HFFc6 (cell line): ENCODE measurements at regions not wholly inside any gene's neighbourhood (a gene's known extent, or its start where the extent isn't known, plus 50 kb on each side); places are given as distances from the start of the nearest gene placed in this dataset.
"Not testable (repeated sequence)": the region's sequence is repeated elsewhere in the genome, so short reads cannot be mapped to it uniquely, and the experiment has no call there.

Experiments
- DNase-seq: peaks from one replicate; pipeline ENCODE4 v3.0.0-alpha.2; 2018
- H3K27ac Mint-ChIP-seq: 2 replicates; pipeline ENCODE4 v1.8.0; 2020; ENCODE audit warnings: mild to moderate bottlenecking, mixed read lengths
- H3K27me3 Mint-ChIP-seq: 2 replicates; pipeline ENCODE4 v1.8.0; 2021; ENCODE audit warnings: mild to moderate bottlenecking, moderate library complexity, mixed read lengths; ENCODE audit not compliant: insufficient read depth
- H3K36me3 Mint-ChIP-seq: 2 replicates; pipeline ENCODE4 v1.8.0; 2021; ENCODE audit warnings: low read depth, mixed read lengths
- H3K4me1 Mint-ChIP-seq: 2 replicates; pipeline ENCODE4 v1.8.0; 2020; ENCODE audit warnings: low read depth, mixed read lengths
- H3K4me3 Mint-ChIP-seq: 2 replicates; pipeline ENCODE4 v1.8.0; 2020; ENCODE audit warnings: mild to moderate bottlenecking, moderate library complexity, mixed read lengths
- H3K9me3 Mint-ChIP-seq: 2 replicates; pipeline ENCODE4 v1.8.0; 2020; ENCODE audit warnings: mild to moderate bottlenecking, mixed read lengths
- TF ChIP-seq, protein P1 (sequence below): fragments of 200-600 bp; sonication (generic); IDR thresholded peaks from 2 replicates; pipeline ENCODE4 v1.5.0; 2021; ENCODE audit warnings: antibody characterized with exemption, mild to moderate bottlenecking

DNA sequence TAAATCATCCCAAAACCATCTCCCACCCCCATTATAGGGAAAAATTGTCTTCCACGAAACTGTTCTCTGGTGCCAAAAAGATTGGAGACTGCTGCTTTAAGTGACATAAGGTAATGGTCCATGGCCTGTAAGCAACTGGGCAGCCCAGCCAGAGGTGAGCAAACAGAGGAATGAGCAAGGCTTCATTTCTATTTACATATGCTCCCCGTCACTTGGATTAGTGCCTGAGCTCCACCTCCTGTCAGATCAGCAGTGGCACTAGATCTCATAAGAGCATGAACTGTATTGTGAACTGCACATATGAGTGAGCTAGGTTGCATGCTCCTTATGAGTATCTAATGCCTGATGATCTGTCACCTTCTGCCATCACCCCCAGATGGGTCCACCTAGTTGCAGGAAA is 1159.8 kb upstream of the ALCAM start:
- H3K4me3 Mint-ChIP-seq, result no peak overlapping the region
- H3K27ac Mint-ChIP-seq, result no peak overlapping the region
- TF ChIP-seq, protein P1, sequence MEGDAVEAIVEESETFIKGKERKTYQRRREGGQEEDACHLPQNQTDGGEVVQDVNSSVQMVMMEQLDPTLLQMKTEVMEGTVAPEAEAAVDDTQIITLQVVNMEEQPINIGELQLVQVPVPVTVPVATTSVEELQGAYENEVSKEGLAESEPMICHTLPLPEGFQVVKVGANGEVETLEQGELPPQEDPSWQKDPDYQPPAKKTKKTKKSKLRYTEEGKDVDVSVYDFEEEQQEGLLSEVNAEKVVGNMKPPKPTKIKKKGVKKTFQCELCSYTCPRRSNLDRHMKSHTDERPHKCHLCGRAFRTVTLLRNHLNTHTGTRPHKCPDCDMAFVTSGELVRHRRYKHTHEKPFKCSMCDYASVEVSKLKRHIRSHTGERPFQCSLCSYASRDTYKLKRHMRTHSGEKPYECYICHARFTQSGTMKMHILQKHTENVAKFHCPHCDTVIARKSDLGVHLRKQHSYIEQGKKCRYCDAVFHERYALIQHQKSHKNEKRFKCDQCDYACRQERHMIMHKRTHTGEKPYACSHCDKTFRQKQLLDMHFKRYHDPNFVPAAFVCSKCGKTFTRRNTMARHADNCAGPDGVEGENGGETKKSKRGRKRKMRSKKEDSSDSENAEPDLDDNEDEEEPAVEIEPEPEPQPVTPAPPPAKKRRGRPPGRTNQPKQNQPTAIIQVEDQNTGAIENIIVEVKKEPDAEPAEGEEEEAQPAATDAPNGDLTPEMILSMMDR, result no peak
- no peaks in the 10 kb centered on the region for H3K36me3 Mint-ChIP-seq
- H3K4me1 Mint-ChIP-seq, result no peaks in the 10 kb centered on the region
- H3K9me3 Mint-ChIP-seq, result no peaks in the 10 kb centered on the region
- DNase-seq, result no peak
- no peaks in the 10 kb centered on the region for H3K27me3 Mint-ChIP-seq

DNA sequence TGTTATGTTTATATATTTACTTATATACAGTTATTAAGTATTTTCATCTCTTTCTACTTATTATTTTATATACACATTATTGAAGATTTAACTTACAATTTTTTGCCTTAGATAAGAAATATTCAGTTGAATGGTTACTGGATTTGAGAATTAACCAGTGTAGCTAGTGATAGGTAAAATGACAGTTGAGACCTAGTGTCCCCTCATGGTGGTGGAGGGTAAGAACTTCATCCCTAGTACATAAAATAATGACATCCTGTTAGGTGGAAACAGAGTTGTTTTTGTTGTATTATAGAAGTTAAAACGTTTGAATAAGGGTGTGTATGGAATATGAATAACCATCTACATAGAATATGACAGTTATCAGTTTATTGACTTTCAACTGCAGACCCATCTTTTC is 1152.4 kb upstream of the ALCAM start:
- TF ChIP-seq, protein P1, result no peak
- Mint-ChIP-seq H3K4me3 (no peak overlapping the region), H3K27ac (no peak overlapping the region), H3K9me3 (no peaks in the 10 kb centered on the region), H3K27me3 (no peaks in the 10 kb centered on the region), H3K4me1 (no peaks in the 10 kb centered on the region; the same call in 1 of the 2 replicates), H3K36me3 (no peaks in the 10 kb centered on the region)
- no peak for DNase-seq

DNA sequence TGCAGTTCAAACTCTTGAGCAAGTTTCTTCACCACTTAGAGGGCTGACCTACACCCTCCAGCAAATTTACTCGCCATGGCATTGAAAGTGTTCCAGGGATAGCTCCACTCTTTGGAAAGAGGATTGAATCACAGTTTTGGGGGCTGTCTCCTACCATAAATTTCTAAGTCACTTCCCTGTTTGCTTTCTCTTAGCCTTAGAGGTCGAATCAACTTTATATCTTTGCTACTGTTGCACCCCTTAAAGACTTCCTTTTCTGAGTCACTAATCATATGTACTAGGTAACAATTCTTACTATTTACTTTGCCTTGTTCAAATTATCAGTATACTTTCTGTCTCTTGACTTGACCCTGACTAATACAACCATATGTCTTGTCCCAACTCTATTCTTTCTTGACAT is 1151.8 kb upstream of the ALCAM start:
- TF ChIP-seq, protein P1, result no peak
- H3K27ac Mint-ChIP-seq, result no peak overlapping the region
- DNase-seq, result no peak
- H3K4me1 Mint-ChIP-seq, result no peaks in the 10 kb centered on the region; the same call in 1 of the 2 replicates
- no peaks in the 10 kb centered on the region for H3K27me3 Mint-ChIP-seq
- H3K36me3 Mint-ChIP-seq, result no peaks in the 10 kb centered on the region
- H3K9me3 Mint-ChIP-seq, result no peaks in the 10 kb centered on the region
- H3K4me3 Mint-ChIP-seq, result no peak overlapping the region

DNA sequence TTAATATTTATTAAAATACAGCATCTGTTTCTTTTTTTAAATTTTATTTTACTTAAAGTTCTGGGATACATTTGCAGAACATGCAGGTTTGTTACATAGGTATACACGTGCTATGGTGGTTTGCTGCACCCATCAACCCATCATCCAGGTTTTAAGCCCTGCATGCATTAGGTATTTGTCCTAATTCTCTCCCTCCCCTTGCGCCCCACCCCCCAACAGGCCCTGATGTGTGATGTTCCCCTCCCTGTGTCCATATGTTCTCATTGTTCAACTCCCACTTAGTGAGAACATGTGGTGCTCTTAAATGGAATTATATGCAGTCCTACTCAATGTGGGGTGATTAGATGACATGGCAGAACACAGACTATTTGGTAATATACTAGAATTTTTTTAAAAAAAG is 1147.7 kb upstream of the ALCAM start:
- H3K27ac Mint-ChIP-seq, H3K36me3 Mint-ChIP-seq, H3K27me3 Mint-ChIP-seq, H3K9me3 Mint-ChIP-seq, H3K4me3 Mint-ChIP-seq, H3K4me1 Mint-ChIP-seq, DNase-seq: not testable (repeated sequence)

DNA sequence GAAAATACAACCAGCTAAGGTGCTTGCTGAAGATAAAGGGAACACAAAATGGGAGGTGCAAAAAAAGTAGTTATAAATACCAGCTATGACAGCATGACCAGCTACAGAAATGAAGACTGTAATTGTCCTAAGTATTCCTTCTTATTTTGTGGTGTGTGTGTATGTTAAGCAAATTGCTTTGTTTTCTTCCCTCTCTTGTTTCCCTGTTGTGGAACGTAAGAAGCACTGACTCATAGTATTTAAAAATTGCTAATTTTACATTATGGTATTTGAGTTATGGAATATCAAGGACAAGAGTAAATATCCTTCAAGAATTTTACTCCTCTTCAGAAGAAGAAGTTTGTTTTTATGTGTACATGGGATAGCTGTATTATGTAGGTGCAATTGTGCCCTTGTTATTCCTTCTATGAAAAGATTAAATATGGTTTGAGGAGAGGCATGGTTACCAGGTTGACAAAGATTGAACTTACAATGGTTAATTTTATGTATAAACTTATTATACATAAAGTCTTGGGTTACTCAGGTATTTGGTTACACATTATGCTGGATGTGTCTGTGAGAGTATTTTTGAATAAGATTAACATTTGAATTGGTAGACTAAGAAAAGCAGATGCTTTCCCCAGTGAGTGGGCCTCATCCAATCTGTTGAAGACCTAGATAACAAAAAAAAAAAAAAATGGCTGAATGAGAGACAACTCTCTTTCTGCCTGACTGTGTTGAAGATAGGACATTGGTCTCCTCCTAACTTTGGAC is 1132.1 kb upstream of the ALCAM start:
- Mint-ChIP-seq H3K27me3 (peaks cover 1% of the 10 kb centered on the region; the same call in 1 of the 2 replicates), H3K9me3 (no peaks in the 10 kb centered on the region), H3K4me3 (no peak overlapping the region), H3K27ac (no peak overlapping the region), H3K4me1 (no peaks in the 10 kb centered on the region), H3K36me3 (no peaks in the 10 kb centered on the region)
- TF ChIP-seq, protein P1, result no peak
- DNase-seq, result no peak

DNA sequence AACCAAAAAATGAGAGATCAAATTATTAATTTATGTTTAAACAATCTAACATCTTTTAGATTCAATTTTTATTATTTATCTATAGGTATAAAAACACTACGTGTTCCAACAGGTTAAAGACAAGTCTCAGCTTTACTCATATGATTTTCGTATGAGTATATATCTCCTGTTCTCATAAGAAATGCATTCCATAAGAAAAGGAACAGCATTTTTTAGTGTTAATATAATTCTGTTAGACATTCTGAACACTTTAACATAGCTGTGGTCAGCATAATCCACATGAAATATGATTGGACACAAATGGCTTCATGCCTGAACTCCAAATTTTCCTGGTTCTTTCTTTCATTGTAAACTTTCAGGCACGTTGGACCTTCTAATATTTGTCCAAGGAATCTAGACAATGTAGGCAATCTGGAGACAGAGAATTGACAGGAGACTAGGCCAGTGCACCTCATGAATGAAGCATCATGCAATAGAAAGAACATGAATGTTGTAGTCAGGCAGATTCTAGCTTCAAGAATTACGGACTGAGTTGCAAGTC is 1122.0 kb upstream of the ALCAM start:
- Mint-ChIP-seq H3K9me3 (peaks cover 9% of the 10 kb centered on the region; the same call in 1 of the 2 replicates), H3K27ac (no peak overlapping the region), H3K27me3 (peaks cover 4% of the 10 kb centered on the region), H3K4me1 (peaks cover 5% of the 10 kb centered on the region; the same call in 1 of the 2 replicates), H3K36me3 (peaks cover 10% of the 10 kb centered on the region; the same call in 1 of the 2 replicates), H3K4me3 (no peak overlapping the region)
- no peak for DNase-seq
- TF ChIP-seq, protein P1, result no peak
